ENCODE measurements at regions not wholly inside any gene's neighbourhood (a gene's known extent, or its start where the extent isn't known, plus 50 kb on each side); places are given as distances from the start of the nearest gene placed in this dataset.

DNA sequence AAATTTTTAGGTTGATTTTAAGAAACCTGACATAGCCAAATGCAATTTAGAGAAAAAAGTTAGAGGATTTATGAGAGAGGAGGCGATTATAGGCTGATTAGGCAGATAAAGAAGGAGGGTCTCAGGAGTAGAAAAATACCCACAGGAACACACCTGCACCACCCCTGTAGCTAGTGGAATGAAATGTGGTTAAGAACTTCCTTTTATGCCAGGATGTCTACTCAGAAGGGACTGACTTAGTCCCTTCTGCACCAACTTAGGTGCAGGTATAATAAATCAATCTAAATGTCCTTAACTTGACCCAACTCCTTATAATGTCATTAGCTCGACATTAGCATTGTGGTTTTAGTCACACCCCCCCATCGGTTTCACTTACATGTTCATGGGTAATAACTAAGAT lies 1274.5 kb upstream of the TMEFF2 start:
- H3K4me3 Mint-ChIP-seq: no peak overlapping the region
- no peaks in the 10 kb centered on the region for H3K27me3 Mint-ChIP-seq (ENCODE audit: low read depth, poor library complexity)
- no peak for DNase-seq
- H3K9me3 Mint-ChIP-seq: no peaks in the 10 kb centered on the region
- H3K27ac Mint-ChIP-seq: no peak overlapping the region
- no peaks in the 10 kb centered on the region for H3K4me1 Mint-ChIP-seq
- TF ChIP-seq, protein P1, sequence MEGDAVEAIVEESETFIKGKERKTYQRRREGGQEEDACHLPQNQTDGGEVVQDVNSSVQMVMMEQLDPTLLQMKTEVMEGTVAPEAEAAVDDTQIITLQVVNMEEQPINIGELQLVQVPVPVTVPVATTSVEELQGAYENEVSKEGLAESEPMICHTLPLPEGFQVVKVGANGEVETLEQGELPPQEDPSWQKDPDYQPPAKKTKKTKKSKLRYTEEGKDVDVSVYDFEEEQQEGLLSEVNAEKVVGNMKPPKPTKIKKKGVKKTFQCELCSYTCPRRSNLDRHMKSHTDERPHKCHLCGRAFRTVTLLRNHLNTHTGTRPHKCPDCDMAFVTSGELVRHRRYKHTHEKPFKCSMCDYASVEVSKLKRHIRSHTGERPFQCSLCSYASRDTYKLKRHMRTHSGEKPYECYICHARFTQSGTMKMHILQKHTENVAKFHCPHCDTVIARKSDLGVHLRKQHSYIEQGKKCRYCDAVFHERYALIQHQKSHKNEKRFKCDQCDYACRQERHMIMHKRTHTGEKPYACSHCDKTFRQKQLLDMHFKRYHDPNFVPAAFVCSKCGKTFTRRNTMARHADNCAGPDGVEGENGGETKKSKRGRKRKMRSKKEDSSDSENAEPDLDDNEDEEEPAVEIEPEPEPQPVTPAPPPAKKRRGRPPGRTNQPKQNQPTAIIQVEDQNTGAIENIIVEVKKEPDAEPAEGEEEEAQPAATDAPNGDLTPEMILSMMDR (IDR thresholded peaks at IDR 0.05): no peak
- no peaks in the 10 kb centered on the region for H3K36me3 Mint-ChIP-seq (ENCODE audit: low read depth)

GRCh38 chr2:193467276-193467987 lies 1272.7 kb upstream of the TMEFF2 start:
- no peaks in the 10 kb centered on the region for H3K36me3 Mint-ChIP-seq (ENCODE audit: low read depth)

GRCh38 chr2:193463011-193463410 lies 1268.3 kb upstream of the TMEFF2 start:
- no peaks in the 10 kb centered on the region for H3K9me3 Mint-ChIP-seq
- H3K36me3 Mint-ChIP-seq (ENCODE audit: low read depth): no peaks in the 10 kb centered on the region
- no peak overlapping the region for H3K27ac Mint-ChIP-seq
- no peak overlapping the region for H3K4me3 Mint-ChIP-seq
- peaks cover 5% of the 10 kb centered on the region for H3K4me1 Mint-ChIP-seq
- TF ChIP-seq, protein P1 (IDR thresholded peaks at IDR 0.05): no peak
- DNase-seq: no peak
- no peaks in the 10 kb centered on the region for H3K27me3 Mint-ChIP-seq (ENCODE audit: low read depth, poor library complexity)

More at GRCh38 chr2:193467276-193467987, 1272.7 kb upstream of the TMEFF2 start:
- Mint-ChIP-seq H3K9me3 (no peaks in the 10 kb centered on the region), H3K4me3 (no peak overlapping the region), H3K4me1 (peaks cover under 1% of the 10 kb centered on the region), H3K27me3 (ENCODE audit: low read depth, poor library complexity) (no peaks in the 10 kb centered on the region), H3K27ac (no peak overlapping the region)
- TF ChIP-seq, protein P1 (IDR thresholded peaks at IDR 0.05): no peak
- no peak for DNase-seq

DNA sequence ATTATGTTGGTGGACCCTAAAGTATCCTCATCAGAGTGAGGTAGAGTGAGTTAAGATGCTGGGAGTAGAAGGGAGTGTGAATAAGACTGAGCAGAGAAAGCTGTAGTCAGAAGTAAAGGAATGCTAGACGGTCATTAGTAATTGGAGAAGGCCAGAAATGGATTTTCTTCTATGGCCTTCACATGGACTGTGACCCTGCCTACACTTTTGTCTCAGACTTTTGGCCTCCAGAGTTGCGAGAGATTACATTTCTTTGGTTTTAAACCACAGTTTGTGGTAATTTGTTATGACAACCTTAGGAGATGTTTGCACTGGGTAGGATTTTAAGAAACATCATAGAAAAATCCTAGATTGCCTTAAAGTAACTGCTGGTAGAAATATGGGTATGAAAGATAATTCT lies 1267.7 kb upstream of the TMEFF2 start:
- H3K4me3 Mint-ChIP-seq: no peak overlapping the region
- TF ChIP-seq, protein P1 (IDR thresholded peaks at IDR 0.05): no peak
- H3K4me1 Mint-ChIP-seq: peaks cover 5% of the 10 kb centered on the region
- H3K27me3 Mint-ChIP-seq (ENCODE audit: low read depth, poor library complexity): no peaks in the 10 kb centered on the region
- no peak for DNase-seq
- H3K36me3 Mint-ChIP-seq (ENCODE audit: low read depth): no peaks in the 10 kb centered on the region
- no peaks in the 10 kb centered on the region for H3K9me3 Mint-ChIP-seq
- peak overlapping the region; percentile 60 for H3K27ac Mint-ChIP-seq

- H3K27ac Mint-ChIP-seq: no peak overlapping the region
- H3K36me3 Mint-ChIP-seq (ENCODE audit: low read depth): no peaks in the 10 kb centered on the region
- no peak overlapping the region for H3K4me3 Mint-ChIP-seq
- H3K27me3 Mint-ChIP-seq (ENCODE audit: low read depth, poor library complexity): no peaks in the 10 kb centered on the region
- H3K9me3 Mint-ChIP-seq: no peaks in the 10 kb centered on the region
- TF ChIP-seq, protein P1 (IDR thresholded peaks at IDR 0.05): no peak
- no peak for DNase-seq
- H3K4me1 Mint-ChIP-seq: peaks cover 5% of the 10 kb centered on the region
Observed at GRCh38 chr2:193461431-193461934, 1266.8 kb upstream of the TMEFF2 start.

DNA sequence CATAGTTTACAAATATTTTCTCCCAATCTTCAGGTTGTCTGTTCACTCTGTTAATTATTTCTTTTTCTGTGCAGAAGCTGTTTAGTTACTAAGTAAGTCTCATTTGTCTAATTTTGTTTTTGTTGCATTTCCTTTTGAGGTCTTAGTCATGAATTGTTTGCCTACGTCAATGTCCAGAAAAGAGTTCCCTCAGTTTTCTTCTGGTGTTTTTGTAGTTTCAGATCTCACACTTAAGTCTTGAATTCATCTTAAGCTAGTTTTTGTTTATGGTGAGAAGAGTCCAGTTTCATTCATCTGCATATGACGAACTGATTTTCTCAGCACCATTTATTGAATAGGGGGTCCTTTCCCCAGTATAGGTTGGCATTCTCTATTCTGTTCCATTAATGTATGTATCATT lies 1252.2 kb upstream of the TMEFF2 start:
- Mint-ChIP-seq H3K27ac (no peak overlapping the region), H3K4me3 (no peak overlapping the region), H3K9me3 (peaks cover 3% of the 10 kb centered on the region), H3K27me3 (ENCODE audit: low read depth, poor library complexity) (no peaks in the 10 kb centered on the region), H3K36me3 (ENCODE audit: low read depth) (no peaks in the 10 kb centered on the region), H3K4me1 (no peaks in the 10 kb centered on the region)
- DNase-seq: no peak
- TF ChIP-seq, protein P1 (IDR thresholded peaks at IDR 0.05): no peak
